GM19023 (cell line): ENCODE measurements at regions not wholly inside any gene's neighbourhood (a gene's known extent, or its start where the extent isn't known, plus 50 kb on each side); places are given as distances from the start of the nearest gene placed in this dataset.
"Not testable (repeated sequence)": the region's sequence is repeated elsewhere in the genome, so short reads cannot be mapped to it uniquely, and the experiment has no call there.

Source experiments
- ATAC-seq: cut with Tn5 transposase; IDR thresholded peaks from one replicate; pipeline ENCODE4 v1.9.1; 2021; ENCODE audit warnings: mild to moderate bottlenecking, moderate library complexity; ENCODE audit not compliant: unreplicated experiment

DNA sequence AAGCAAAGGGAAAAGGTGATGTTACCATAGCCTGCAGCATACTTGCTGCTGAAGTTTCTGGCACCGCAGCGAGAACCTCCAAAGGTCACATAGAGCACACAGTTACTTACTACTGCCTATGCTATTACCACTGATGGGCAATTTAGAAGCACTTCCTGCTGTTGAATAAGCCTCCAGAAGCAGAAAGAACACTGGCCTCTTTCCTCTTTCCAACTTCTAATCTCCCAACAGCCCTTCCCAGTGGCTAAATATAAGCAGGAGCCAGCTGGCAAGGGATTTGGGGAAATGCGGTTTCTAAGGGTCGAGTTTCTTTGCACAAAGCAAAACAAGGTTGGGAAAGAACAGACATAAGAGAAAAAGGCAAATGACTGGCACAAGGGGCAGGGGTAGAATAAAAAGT, 669.2 kb upstream of the ACO1 start:
- ATAC-seq, result no peak

DNA sequence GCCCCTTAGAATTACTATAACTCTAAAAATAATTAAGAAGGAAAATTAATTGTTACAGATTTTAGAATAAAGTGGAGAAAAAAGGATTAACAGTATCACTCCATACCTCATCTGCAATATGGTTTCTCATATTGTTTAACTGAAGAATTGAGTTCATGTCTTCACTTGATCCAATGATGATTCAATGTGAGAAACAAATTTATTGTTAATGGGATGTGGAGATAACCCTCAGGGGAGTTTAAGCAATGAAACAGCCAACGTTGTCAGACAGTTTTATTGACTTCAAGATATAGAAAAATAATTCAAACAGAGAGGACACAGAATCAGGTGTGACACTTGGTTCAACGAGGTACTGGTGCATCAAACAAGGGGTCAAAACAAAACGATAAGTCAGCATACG, 665.2 kb upstream of the ACO1 start:
- no peak for ATAC-seq

DNA sequence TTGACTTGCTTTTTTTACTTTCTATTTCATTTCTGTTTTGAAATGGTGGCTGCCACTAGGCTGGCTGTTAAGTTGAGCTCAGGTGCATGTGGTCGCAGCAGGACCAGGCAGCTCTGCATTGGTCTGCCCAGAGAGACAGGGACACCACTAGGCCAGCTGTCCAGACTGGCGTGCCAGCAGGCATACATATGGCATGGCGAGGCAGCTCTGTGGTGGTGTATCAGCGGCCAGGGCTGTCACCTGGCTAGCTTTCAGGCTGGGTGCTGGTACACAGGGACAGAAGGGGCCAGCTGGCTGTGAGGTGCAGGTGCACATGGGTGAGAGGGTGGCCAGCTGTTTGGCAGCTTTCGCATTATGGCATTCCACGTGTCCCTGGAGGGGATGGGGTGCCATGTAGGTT, 654.0 kb upstream of the ACO1 start:
- no peak for ATAC-seq

DNA sequence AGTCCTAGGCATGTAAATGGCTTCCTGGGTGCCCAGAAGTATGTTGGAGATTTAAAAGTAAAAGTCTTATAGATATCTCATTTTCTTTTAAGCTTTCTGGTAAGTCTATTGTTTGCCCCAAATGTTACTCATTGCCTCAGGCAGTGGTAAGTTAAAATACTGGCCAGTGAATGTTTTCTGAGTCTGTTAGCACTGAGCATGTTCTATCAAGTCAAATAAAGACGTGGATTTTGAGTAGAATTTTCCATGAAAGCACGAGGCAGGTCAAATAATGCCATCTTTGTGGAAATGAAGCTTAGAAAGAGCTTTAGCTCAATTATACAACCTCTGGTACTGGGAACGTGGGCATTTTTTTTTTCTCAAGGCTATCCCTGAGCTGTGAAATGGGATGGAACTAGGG, 651.3 kb upstream of the ACO1 start:
- no peak for ATAC-seq

DNA sequence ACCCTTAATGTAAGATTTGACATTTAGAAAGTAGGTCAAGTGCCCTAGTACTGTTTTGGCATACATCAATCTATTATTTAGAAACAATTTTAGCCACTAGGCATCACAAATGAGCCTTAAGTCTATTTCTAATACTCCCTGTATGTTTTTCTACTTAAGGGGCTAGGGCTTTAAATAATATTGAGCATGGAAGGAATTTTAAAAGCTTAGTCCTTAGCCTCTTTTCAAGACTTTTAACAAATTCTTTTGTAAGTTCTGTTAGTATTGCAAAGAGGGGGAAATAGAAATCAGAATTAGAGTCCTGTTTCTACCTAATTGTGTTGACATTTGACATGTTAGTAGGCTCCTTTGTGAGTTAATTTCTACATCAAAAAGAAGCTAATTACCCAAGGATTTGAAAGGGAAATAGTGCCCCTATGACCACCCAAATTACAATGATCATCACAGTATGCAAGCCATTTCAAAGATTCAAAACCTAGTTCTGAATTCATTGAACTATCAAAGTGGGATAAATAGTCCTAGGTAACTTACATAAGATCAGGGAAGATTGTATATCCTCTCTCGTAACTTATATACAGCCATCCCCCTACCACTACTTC, 647.8 kb upstream of the ACO1 start:
- ATAC-seq, result no peak

DNA sequence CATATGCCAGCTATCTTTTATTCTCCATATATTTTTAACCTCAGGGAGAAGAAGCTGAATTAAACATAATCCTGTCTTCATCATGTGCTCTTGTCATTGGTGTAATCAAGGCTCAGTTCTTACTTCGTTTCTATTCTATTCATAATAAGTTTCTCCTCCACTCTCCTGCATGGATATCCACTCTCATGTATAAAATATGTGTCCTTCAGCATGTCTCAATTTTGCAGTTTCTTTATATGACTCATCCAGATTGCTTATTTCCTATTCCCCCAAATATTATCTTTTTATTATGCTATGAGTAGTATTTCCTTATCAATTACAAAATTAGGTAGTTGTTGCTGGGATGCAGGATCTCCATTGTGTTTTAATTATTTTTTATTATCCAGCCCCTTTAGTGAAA, 643.7 kb upstream of the ACO1 start:
- no peak for ATAC-seq

DNA sequence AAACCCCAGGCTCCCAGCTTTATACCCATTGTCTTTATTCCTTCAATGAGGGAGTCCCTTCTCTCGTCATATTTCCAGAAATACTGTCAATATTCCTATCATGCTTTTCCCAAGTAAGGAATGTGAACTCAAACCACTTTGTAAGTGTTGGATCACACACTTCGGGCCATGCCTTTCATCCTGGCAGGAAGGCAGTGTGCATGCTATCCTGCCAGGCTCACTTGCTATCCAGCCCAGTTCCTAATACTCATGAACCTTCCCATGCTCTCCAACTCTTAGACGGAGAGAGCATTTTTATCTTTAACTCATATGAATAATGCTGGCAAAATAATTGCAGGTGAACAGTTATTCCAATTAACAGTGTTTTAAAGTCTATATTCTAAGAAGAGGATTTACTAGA, 639.9 kb upstream of the ACO1 start:
- no peak for ATAC-seq

DNA sequence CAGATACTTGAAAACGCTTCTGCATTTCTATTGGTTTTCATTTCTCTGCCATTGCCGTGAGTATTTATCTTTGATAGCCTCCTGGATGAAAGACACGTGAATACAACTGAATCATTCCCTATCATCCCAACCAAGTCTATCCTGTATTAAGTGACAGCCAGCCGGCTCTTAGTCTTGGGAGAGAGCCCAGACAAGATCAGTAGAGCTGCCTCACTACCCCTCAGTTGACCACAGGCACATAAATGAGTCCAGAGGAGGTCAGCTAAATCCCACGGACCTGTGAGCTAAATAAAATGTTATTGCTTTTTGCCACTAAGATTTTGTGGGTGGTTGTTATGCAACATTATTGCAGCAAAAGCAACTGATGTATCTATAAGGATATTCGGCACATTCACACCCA, 639.0 kb upstream of the ACO1 start:
- no peak for ATAC-seq

DNA sequence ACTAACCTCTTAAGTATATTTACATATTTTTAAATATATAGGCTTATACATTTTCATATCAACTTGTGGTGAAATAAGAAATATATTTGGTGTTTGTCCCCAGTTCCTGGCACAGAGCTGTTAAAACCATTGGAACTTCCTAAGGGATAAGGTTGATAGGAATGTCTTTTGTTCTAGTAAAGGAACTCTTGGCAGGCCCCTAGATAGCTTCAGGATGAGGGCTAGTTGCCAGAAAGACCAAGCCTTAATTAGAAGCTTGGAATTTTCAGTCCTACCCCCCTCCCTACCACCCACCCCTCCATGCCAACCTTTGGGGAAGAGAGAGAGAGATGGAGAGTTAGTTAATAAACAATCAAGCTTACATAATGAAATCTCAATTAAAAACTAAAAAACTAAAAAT, 638.6 kb upstream of the ACO1 start:
- ATAC-seq, result no peak

DNA sequence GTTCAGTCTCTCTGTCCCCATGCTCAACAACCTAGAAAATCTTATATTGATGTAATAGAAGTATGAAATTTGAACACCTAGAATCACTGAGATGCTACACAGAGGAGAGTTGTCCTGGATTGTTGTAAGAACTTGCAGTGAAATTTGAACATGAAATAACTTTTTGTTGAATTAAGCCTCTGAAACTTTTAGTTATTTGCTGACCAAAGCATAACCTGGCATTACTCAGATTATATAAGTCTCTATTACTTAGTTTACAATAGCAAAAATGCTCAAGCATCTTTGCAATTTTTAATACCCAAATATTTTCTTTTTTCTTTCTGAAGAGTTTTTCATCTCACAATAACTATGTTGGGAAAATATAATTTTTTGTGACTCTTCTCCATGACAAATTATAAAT, 630.7 kb upstream of the ACO1 start:
- no peak for ATAC-seq

DNA sequence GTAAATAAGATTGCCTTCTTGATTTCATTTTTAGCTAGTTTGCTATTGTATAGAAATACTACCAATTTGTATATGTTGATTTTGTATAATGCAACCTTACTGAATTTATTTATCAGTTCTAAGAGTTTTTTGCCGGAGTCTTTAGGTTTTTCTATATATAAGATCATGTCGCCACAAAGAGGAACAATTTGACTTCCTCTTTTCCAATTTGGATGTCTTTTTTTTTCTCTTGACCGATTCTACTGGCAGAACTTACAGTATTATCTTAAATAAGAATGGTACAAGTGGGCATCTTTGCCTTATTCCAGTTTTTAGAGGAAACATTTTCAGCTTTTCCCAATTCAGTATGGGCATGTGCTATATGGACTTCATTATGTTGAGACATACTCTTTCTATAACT, 624.7 kb upstream of the ACO1 start:
- ATAC-seq, result no peak

DNA sequence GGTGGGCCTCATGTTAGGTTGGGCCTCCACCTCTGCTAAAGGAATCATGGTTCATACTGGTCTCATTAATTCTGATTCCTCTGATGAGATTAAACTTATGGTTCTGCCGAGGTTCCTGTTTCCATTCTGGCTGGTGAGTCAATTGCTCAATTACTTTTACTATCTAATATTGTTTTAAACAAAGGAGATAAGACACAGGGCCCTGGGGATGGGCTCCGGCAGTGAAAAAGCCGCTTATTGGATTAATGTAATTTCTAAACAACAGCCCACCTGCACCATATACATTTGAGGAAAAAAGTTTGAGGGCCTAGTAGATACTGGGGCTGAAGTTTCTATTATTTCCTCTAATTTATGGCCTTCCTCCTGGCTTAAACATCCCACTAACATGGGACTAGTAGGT, 610.4 kb upstream of the ACO1 start:
- not testable (repeated sequence) for ATAC-seq

DNA sequence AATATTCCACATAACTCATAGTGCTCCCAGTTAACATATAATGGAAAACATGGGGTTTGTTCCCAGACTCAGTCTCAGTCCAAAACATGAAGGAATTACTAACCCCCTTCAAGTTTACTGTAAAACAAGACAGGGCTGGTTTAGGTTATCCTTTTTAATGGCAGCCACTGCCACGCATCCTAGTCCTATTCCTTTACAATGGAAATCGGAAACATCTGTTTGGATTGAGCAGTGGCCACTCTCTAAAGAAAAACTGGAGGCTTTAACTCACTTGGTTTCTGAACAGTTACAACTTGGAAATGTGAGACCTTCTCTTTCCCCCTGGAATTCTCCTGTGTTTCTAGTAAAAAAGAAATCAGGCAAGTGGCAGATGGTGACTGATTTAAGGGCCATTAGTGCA, 609.9 kb upstream of the ACO1 start:
- no peak for ATAC-seq

DNA sequence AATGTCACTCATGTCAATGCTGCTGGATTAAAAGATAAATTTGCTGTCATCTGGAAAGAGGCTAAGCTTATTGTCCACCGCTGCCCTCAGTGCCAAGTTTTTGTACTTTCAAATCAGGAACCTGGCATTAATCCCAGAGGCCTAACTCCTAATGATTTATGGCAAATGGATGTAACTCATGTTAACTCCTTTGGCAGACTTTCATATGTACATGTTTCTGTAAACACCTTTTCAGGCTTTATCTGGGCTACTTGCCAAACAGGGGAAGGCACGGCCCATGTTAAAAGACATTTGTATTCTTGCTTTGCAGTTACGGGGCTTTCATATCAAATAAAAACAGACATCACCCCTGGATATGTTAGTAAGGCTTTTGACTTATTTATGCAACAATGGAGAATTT, 608.0 kb upstream of the ACO1 start:
- ATAC-seq, result no peak

DNA sequence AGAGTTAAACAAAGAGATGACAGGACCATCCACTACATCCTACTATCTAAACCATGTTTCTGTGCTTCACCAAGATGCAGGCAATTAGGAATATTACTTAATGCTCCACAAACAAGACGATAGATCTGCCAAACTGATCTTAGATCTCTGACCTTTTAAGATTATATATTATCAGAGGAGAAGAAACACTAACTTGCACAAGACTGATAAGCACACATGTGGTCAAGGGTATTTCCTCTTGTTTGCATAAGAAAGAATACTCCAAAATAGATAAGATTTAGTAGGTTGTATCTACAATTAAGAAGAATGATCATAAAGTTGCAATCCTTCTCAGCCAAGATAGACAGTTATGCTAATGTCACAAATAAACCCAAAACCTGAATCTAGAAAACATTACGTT, 601.0 kb upstream of the ACO1 start:
- no peak for ATAC-seq

DNA sequence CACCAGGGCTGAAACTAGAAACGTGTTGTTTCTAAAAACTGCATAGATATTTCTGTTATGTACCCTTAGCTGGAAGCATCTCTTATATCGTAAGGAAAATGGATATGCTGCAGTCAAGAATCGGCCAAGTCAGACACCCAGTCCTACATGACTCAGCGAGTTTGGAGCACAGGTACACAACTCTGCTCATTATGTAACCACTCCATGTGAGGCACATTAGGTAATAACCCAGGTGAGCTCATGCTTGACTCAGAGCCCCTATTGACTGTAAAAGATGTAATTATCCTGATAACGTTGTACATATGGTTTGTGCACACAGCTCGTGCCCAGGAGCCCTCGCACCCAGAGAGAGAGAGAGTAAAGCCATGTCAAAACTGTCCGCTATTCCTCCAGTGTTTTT, 593.7 kb upstream of the ACO1 start:
- no peak for ATAC-seq

DNA sequence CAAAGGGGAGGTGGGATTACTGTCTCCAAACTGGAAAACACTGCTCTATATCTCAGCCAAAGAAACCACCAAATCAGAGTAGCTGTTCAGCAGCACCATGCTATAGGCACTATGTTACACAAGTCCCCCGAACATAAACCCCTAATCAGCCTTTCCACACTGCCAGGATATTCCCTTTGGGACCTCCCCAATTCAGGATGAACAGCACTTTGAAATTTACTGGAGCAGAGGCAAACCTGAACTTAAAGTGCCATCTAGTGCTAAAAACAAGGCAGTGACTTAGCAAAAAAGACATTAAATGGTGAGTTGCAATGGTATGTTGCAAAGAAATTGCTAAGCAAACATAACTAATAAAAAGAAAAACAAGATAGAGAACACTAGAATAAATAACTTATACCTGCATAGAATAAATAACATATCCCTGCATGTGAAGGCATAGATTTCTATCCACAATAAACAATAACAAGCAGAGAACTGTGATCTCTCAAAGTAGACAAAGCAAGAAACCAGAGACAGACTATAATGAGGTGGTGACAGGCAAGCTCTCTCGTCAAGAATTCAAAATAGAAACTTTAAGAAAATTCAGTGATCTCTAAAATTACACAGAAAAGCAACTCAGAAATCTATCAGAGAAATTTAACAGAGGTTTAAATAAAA, 584.4 kb upstream of the ACO1 start:
- ATAC-seq, result no peak

DNA sequence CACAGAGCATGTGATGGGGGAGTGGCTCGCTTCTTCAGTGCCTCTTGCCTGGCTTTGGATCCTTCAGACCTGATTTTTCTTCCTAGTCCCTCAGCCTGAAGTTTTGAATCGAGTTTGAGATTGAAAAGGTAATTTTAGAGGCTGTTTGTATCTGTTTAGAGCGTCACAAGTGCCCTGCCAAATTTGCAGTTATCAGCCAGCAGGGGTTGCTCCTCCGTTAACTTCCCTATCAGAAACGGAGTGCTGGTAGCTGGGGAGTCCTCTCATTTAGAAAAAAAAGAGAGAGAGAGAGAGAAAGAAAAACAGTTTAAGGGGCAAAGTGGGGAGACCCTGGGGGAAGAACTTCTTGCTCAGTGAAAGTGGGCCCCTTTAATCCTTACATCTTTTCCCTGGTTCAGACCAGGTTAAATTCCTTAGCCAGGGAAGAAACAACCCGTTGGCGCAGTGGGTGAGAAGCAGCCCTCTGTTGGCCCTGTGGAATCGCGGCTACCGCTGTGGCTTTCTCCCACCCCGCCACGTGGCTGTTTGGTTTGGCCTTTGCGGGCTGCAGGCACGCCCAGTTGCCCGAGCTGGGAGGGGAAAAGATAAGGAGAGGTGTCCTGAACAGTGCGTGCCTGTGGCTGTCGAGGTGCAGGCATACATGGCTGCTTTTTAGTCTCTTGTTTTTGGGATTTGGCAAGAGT, 576.7 kb upstream of the ACO1 start:
- ATAC-seq, result no peak

DNA sequence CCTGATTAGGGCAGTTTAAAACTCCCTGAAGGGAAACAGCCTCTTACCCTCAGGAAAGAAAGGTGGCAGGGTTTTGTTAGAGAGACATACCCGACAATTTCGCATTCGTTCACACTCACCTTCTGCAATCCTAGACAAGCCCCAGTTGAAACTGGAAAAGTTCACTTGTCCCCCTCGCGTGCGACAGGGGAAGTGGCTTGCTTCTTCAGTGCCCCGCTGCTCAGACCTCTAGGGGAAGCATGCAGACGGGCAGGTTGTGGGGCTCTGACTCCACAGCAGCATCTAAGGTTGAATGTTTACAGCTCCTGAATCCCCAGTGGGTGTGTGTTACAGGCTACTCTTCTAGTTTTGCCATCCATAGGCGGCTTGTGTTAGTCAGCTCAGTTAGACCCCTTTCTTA, 575.7 kb upstream of the ACO1 start:
- no peak for ATAC-seq

DNA sequence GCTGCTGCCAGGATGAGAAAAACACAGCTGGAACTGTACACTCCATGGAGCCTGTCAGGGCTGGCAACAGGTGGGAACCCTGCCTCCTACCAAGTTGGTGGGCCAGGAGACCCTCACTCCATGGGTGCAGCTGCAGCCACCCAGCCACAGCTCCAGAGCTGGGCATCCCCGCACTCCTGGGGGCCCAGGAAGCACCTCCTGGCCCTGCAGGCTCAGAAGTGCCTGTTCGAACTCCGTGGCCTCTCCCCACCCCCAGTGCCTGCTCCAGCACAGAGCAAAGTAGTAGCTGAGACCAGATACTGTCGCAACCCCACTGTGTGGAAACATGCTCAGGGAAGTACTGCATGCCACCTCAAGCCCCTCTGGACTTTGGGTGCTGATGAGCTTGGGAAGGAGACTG, 564.0 kb upstream of the ACO1 start:
- no peak for ATAC-seq

DNA sequence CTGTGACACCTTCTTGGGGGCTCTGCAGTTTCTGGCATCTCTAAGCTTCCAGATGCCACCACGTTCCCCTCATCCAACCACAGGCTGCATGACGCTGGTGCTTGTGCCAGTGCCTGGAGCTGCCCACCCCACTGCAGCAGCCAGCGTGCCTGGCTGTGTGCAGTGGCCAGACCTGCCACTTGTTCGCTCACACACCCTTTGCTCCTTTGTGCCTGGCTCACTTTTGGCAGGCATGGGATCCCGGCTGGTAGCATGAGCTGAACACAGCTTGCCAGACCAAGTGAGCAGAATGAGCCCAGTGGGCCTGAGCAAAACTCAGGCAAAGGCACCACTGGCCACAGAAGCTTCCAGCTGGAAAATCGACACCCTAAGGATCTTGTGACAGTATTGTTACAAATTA, 562.9 kb upstream of the ACO1 start:
- ATAC-seq, result no peak

DNA sequence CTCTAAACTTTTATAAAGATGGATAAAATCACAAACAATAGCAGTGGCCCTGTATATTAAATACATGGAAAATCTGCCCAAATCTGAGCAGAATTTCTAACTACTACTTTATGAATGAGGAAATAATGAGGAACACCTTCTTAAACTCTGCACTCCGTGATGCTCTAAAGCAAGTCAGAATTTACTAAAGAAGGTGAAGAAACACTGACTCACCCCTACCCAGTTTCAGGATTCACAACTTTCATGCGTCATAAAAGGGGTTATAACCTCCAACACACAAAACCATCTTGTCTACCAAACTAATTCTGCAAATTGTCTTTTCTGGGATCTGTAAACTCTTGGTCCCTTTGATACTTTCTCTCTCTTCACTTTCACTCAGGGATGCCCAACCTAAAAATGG, 561.1 kb upstream of the ACO1 start:
- ATAC-seq, result no peak

DNA sequence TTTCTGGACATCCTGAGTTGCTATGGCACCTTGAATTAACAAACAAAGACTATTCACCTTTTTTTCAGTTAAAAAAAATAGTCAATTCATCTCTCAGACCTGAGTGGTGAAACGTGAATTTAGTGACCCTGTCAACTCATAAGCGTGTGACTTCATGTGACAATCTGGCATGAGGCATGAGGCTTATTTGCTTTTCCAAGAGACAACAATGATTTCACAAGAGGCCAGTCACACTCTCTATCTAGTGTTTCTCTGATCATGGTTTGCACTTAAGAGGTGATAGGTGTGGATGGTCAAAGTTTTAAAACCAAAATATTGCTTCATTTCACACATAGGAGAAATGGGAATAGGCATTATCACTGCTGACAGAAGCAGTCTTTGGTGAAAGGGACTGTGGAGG, 559.6 kb upstream of the ACO1 start:
- ATAC-seq, result no peak
